A673 (cell line): ENCODE measurements at regions not wholly inside any gene's neighbourhood (a gene's known extent, or its start where the extent isn't known, plus 50 kb on each side); places are given as distances from the start of the nearest gene placed in this dataset.

Experiments
- EZH2 ChIP-seq: fragments of 200-600 bp; sonication (generic); IDR thresholded peaks from 2 replicates; pipeline ENCODE4 v1.6.1; 2017; ENCODE audit warnings: borderline replicate concordance, low read depth, mild to moderate bottlenecking, mixed read lengths, antibody characterized with exemption, low read length; ENCODE audit not compliant: poor library complexity, severe bottlenecking
- TF ChIP-seq, protein P1 (sequence below): fragments of 300-800, 200-600 bp; sonication (generic); conservative IDR thresholded peaks from 2 replicates; pipeline ENCODE4 v1.5.1; 2017; ENCODE audit warnings: low read depth, mild to moderate bottlenecking, antibody characterized with exemption, low read length, moderate library complexity, mixed read lengths

DNA sequence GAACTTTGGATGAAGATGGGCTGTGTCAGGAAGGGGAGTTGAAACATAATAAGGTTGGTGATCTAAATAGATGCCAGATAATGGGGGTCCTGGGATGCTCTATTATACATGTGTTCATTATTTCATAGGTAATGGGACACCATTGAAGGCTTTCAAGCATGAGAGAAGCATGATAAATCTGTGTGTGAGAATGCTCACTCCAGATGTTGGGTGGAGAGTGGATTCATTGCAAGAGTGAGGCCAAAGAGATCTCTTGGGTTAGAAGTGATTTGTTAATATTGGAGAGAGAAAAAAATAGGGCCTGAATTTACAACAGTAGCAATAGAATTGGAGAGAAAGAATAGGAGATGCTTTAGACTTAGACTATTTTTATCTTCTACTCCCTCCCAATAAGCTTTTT lies 321.3 kb downstream of the SAMD5 start:
- TF ChIP-seq, protein P1, sequence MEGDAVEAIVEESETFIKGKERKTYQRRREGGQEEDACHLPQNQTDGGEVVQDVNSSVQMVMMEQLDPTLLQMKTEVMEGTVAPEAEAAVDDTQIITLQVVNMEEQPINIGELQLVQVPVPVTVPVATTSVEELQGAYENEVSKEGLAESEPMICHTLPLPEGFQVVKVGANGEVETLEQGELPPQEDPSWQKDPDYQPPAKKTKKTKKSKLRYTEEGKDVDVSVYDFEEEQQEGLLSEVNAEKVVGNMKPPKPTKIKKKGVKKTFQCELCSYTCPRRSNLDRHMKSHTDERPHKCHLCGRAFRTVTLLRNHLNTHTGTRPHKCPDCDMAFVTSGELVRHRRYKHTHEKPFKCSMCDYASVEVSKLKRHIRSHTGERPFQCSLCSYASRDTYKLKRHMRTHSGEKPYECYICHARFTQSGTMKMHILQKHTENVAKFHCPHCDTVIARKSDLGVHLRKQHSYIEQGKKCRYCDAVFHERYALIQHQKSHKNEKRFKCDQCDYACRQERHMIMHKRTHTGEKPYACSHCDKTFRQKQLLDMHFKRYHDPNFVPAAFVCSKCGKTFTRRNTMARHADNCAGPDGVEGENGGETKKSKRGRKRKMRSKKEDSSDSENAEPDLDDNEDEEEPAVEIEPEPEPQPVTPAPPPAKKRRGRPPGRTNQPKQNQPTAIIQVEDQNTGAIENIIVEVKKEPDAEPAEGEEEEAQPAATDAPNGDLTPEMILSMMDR, result no peak
- no peak for TF ChIP-seq EZH2
